GM10266 (cell line): ENCODE measurements at regions not wholly inside any gene's neighbourhood (a gene's known extent, or its start where the extent isn't known, plus 50 kb on each side); places are given as distances from the start of the nearest gene placed in this dataset.

Source experiments
- DNase-seq: peaks from one replicate; pipeline ENCODE4 v3.0.0; 2012; ENCODE audit errors: extremely low spot score
- CTCF ChIP-seq: IDR thresholded peaks from 2 replicates; pipeline ENCODE4 v1.5.1; 2012; ENCODE audit warnings: mild to moderate bottlenecking, low read depth; ENCODE audit not compliant: control insufficient read depth, insufficient read depth; ENCODE audit errors: missing control alignments

GRCh38 chr1:104435255-104435654 lies 685.6 kb downstream of the AMY1C start:
- DNase-seq, result no peak
- no peak for TF ChIP-seq CTCF

GRCh38 chr1:104440011-104440410 lies 690.3 kb downstream of the AMY1C start:
- no peak for DNase-seq
- no peak for TF ChIP-seq CTCF

GRCh38 chr1:104456724-104457123 lies 707.0 kb downstream of the AMY1C start:
- no peak for TF ChIP-seq CTCF
- no peak for DNase-seq

- TF ChIP-seq CTCF, result no peak
- no peak for DNase-seq
Observed at GRCh38 chr1:104459886-104460285, 710.2 kb downstream of the AMY1C start.

GRCh38 chr1:104460880-104461279 lies 711.2 kb downstream of the AMY1C start:
- no peak for DNase-seq
- no peak for TF ChIP-seq CTCF

- no peak for DNase-seq
- TF ChIP-seq CTCF, result no peak
Observed at GRCh38 chr1:104463126-104463697, 713.5 kb downstream of the AMY1C start.

GRCh38 chr1:104466068-104466467 lies 716.4 kb downstream of the AMY1C start:
- no peak for TF ChIP-seq CTCF
- no peak for DNase-seq
